ENCODE measurements at regions not wholly inside any gene's neighbourhood (a gene's known extent, or its start where the extent isn't known, plus 50 kb on each side); places are given as distances from the start of the nearest gene placed in this dataset.

DNA sequence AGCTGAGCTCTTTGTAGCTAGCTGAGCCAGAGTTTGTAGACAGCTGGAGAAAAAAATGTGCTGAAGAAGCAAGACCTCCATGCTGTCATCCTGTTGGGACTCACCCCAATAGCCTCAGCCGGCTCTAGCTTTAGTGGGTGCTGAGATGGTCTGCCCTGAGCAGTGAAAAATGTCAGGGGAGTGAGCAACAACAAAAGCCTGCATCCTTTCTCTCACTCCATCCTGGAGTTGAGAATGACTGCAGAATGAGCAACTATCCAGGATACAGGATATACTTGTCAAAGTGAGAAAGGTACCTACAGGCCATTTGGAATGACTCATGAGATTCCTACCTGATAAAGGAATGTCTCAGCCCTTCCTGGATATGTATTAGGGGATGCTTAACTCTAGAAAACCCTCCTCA lies 146.1 kb upstream of the DLX2 start:
- DNase-seq (ENCODE audit: low spot score): no peak
- TF ChIP-seq, protein P1, sequence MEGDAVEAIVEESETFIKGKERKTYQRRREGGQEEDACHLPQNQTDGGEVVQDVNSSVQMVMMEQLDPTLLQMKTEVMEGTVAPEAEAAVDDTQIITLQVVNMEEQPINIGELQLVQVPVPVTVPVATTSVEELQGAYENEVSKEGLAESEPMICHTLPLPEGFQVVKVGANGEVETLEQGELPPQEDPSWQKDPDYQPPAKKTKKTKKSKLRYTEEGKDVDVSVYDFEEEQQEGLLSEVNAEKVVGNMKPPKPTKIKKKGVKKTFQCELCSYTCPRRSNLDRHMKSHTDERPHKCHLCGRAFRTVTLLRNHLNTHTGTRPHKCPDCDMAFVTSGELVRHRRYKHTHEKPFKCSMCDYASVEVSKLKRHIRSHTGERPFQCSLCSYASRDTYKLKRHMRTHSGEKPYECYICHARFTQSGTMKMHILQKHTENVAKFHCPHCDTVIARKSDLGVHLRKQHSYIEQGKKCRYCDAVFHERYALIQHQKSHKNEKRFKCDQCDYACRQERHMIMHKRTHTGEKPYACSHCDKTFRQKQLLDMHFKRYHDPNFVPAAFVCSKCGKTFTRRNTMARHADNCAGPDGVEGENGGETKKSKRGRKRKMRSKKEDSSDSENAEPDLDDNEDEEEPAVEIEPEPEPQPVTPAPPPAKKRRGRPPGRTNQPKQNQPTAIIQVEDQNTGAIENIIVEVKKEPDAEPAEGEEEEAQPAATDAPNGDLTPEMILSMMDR (IDR thresholded peaks at IDR 0.05; ENCODE audit: extremely low read depth, missing control alignments): no peak

DNA sequence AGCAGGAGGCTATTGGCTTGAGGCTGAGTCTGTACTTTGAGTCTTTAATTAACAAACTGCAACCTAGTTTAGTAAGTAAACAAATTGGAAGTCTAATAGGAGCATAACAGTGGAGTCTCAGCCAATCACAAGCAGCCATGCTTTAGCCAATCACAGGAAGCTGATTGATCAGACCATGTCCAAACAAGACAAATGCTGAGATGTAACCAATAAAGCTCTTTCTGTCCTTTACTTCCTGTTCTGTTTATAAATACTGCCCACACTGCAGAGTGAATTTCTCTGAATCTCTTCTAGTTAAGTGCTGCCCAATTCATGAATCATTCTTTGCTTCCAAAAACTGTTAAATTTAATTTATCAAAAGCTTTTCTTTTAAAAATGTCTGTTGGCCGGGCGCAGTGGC lies 146.6 kb upstream of the DLX2 start:
- no peak for DNase-seq (ENCODE audit: low spot score)

DNA sequence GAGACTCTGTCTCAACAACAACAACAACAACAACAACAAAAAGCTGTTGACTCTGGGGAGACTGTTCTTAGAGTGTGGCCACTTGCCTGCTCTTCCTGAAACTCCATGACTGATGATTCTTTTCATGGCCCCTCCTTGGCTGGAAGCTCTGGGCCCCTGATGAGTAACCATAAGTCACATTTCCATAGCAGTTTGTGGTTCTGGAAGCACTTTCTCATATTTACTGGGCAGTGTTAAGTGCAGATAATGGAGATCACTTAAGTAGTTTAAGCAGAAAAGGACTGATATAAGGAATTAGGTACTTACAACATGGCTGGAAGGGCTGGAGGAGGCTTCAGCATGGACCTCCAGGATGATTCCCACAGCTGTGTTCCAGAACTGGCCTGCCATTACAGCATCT lies 147.3 kb upstream of the DLX2 start:
- no peak for DNase-seq (ENCODE audit: low spot score)
- TF ChIP-seq, protein P1 (IDR thresholded peaks at IDR 0.05; ENCODE audit: extremely low read depth, missing control alignments): no peak

More for the DNA sequence above, 146.6 kb upstream of the DLX2 start:
- TF ChIP-seq, protein P1 (IDR thresholded peaks at IDR 0.05; ENCODE audit: extremely low read depth, missing control alignments): no peak

DNA sequence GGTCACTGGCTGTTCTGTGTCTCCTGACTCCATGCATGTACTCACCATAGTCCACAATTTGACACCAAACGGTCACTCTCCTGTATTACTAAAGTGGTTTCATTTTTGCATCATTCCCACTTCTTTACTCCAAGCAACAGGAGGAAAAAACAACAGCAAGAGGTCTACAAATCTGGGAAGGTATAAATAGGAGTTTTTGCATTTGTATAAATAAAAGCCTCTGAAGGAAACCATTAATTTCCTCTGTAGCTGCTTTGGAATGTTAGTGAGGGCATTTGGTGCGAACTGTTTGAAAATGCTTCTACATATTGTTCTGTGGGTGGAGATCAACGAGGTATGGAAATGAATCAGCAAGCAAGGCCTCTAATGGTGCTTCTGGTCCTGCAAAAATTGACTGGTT lies 148.5 kb upstream of the DLX2 start:
- TF ChIP-seq, protein P1 (IDR thresholded peaks at IDR 0.05; ENCODE audit: extremely low read depth, missing control alignments): no peak
- no peak for DNase-seq (ENCODE audit: low spot score)

DNA sequence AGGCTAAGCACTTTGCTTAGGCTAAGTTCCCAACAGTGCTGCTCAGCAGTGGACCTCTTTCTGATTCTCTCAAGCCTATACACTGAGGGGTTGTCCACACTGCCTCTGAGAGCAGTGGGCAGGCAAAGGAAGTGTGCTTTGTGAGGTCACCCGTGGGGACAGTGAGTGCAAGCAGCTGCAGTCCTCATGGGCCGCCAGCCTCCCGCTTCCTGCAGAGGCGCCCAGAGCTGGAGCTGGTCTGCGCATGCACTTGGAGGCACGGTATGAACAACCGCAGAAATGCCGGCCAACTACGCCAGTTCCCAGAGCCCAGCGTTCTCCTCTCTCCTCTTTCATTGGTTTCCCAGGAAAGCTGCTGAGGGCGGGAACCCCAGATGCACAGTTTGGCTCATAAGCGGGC lies 149.5 kb upstream of the DLX2 start:
- no peak for DNase-seq (ENCODE audit: low spot score)
- TF ChIP-seq, protein P1 (IDR thresholded peaks at IDR 0.05; ENCODE audit: extremely low read depth, missing control alignments): no peak

DNA sequence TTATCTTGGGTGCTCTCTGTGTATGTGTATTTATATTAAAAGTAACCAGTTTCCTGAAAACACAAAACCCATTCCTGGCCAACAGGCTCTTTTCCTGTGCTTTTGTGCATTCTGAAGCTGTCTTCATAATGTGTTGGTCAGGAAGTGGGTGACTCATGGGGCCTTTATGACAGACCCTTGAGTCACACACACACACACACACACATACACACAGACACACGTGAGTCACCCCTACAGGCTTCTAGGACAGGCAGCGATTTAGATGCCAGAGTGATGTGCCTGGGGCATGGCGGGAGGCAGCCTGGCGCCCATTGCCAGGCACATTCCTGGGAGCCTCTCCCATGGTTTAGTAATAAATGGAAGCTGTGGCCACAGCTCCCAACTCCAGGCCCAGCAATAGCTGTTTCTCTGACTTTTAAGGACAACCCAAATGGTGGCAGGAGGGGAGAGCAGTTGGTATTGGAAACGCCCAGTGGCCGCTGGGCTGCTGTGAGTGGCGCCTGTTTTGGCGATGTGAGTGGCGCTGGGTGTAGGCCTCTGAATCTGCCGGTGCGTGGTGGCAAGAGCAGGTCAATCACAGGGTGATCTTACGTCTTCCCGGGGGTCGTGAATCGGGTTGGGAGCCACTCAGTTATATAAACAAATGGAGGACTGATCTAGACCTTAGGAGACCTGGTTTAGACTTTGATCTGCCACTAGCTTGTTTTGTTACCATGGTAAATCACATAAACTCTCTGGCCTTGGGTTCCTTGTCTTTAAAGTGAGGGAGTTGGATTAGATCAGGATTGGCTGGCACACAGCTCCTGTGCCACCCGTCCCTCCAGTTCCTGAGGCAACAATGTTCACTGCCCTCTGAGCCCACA lies 150.7 kb upstream of the DLX2 start:
- TF ChIP-seq, protein P1 (IDR thresholded peaks at IDR 0.05; ENCODE audit: extremely low read depth, missing control alignments): no peak
- no peak for DNase-seq (ENCODE audit: low spot score)

DNA sequence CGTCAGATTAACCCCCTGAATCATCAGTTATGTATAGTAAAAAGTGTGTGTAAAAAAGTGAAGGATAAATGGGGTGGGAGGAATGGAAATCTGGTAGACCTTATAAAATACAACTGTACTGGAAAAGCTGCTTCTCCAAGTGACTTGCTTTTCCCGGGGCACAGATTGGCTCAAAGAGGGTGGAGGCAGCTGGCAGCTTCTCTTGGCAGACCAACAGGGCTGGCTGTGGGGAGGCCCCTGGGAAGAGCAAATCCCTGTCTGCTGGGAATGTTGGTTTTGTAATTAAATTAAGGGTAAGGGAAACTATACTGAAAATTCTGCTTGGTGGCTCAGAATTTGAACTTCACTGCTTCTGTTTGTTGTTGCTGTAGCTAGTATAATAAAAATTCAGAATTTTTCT lies 154.2 kb upstream of the DLX2 start:
- no peak for DNase-seq (ENCODE audit: low spot score)
- TF ChIP-seq, protein P1 (IDR thresholded peaks at IDR 0.05; ENCODE audit: extremely low read depth, missing control alignments): no peak
